Trophoblast cell (in vitro differentiated cells and primary cell): ENCODE measurements at regions not wholly inside any gene's neighbourhood (a gene's known extent, or its start where the extent isn't known, plus 50 kb on each side); places are given as distances from the start of the nearest gene placed in this dataset.
"Not testable (repeated sequence)": the region's sequence is repeated elsewhere in the genome, so short reads cannot be mapped to it uniquely, and the experiment has no call there.

ENCODE experiments used
- DNase-seq, 2 donors: peaks; one replicate each; pipeline ENCODE4 v3.0.0-alpha.2; 2016
- H2AFZ ChIP-seq: 2 replicates; pipeline ENCODE4 v1.6.1; 2013; ENCODE audit warnings: low read length, moderate library complexity, mild to moderate bottlenecking; ENCODE audit not compliant: insufficient read depth, poor library complexity
- H2AK5ac ChIP-seq: 2 replicates; pipeline ENCODE4 v1.6.1; 2013; ENCODE audit warnings: mild to moderate bottlenecking, low read length
- H2BK120ac ChIP-seq: 2 replicates; pipeline ENCODE4 v1.6.1; 2013; ENCODE audit warnings: low read length, mild to moderate bottlenecking, moderate library complexity; ENCODE audit not compliant: insufficient read depth, poor library complexity
- H2BK12ac ChIP-seq: 2 replicates; pipeline ENCODE4 v1.6.1; 2013; ENCODE audit warnings: mild to moderate bottlenecking, low read length, moderate library complexity
- H2BK5ac ChIP-seq: 2 replicates; pipeline ENCODE4 v1.6.1; 2013; ENCODE audit warnings: low read length, low read depth, moderate library complexity, mild to moderate bottlenecking; ENCODE audit not compliant: poor library complexity
- H3K14ac ChIP-seq: 2 replicates; pipeline ENCODE4 v1.6.1; 2013; ENCODE audit warnings: mild to moderate bottlenecking, low read length
- H3K18ac ChIP-seq: 2 replicates; pipeline ENCODE4 v1.6.1; 2013; ENCODE audit warnings: mild to moderate bottlenecking, low read length
- H3K23ac ChIP-seq: 2 replicates; pipeline ENCODE4 v1.6.1; 2013; ENCODE audit warnings: low read length
- H3K27ac ChIP-seq: 2 replicates; pipeline ENCODE4 v1.5.1; 2013; ENCODE audit warnings: low read depth, mild to moderate bottlenecking, inconsistent platforms, low read length, moderate library complexity
- H3K27me3 ChIP-seq: 2 replicates; pipeline ENCODE4 v1.6.1; 2013; ENCODE audit warnings: inconsistent platforms, mild to moderate bottlenecking, low read length, moderate library complexity; ENCODE audit not compliant: insufficient read depth
- H3K36me3 ChIP-seq, 2 experiments: 1 replicate in 1 of 2; 2 replicates in 1 of 2; pipeline ENCODE4 v1.6.1; 2013; ENCODE audit warnings: low read length in 2 of 2, mild to moderate bottlenecking in 2 of 2, moderate library complexity in 1 of 2; ENCODE audit not compliant: insufficient read depth in 2 of 2, control insufficient read depth in 1 of 2
- H3K4ac ChIP-seq: 2 replicates; pipeline ENCODE4 v1.6.1; 2013; ENCODE audit warnings: low read depth, mild to moderate bottlenecking, low read length, moderate library complexity
- H3K4me1 ChIP-seq, 2 experiments: 1 replicate in 1 of 2; 2 replicates in 1 of 2; pipeline ENCODE4 v1.6.1; 2013; ENCODE audit warnings: low read length in 2 of 2, mild to moderate bottlenecking in 2 of 2, moderate library complexity in 1 of 2; ENCODE audit not compliant: insufficient read depth in 2 of 2, control insufficient read depth in 1 of 2
- H3K4me2 ChIP-seq: 2 replicates; pipeline ENCODE4 v1.6.1; 2013; ENCODE audit warnings: inconsistent platforms, mild to moderate bottlenecking, low read length, moderate library complexity
- H3K4me3 ChIP-seq: 2 replicates; pipeline ENCODE4 v1.5.1; 2013; ENCODE audit warnings: mild to moderate bottlenecking, low read depth, low read length, inconsistent platforms
- H3K79me1 ChIP-seq: one replicate; pipeline ENCODE4 v1.6.1; 2013; ENCODE audit warnings: low read length
- H3K79me2 ChIP-seq: 2 replicates; pipeline ENCODE4 v1.6.1; 2013; ENCODE audit warnings: low read length, mild to moderate bottlenecking; ENCODE audit not compliant: control insufficient read depth, insufficient read depth, poor library complexity
- H3K9ac ChIP-seq: 2 replicates; pipeline ENCODE4 v1.6.1; 2013; ENCODE audit warnings: mild to moderate bottlenecking, low read length
- H3K9me3 ChIP-seq: 2 replicates; pipeline ENCODE4 v1.6.1; 2013; ENCODE audit warnings: low read depth, mild to moderate bottlenecking, control low read depth, inconsistent platforms, low read length; ENCODE audit not compliant: insufficient read depth
- H4K12ac ChIP-seq: 2 replicates; pipeline ENCODE4 v1.6.1; 2013; ENCODE audit warnings: low read depth, mild to moderate bottlenecking, low read length, moderate library complexity
- H4K8ac ChIP-seq: 2 replicates; pipeline ENCODE4 v1.6.1; 2013; ENCODE audit warnings: low read depth, mild to moderate bottlenecking, low read length, moderate library complexity
- H4K91ac ChIP-seq: one replicate; pipeline ENCODE4 v1.6.1; 2013; ENCODE audit warnings: low read depth, mild to moderate bottlenecking, low read length, moderate library complexity
- WGBS: extraction: QIAGEN DNeasy Blood & Tissue Kit; methylation state at CpG from one replicate; pipeline ENCODE4 v1.1.7; 2013; ENCODE audit warnings: missing lambda C conversion rate; ENCODE audit not compliant: insufficient read length, insufficient coverage; ENCODE audit errors: extremely low coverage; 5-methylcytosine and 5-hydroxymethylcytosine counted together

DNA sequence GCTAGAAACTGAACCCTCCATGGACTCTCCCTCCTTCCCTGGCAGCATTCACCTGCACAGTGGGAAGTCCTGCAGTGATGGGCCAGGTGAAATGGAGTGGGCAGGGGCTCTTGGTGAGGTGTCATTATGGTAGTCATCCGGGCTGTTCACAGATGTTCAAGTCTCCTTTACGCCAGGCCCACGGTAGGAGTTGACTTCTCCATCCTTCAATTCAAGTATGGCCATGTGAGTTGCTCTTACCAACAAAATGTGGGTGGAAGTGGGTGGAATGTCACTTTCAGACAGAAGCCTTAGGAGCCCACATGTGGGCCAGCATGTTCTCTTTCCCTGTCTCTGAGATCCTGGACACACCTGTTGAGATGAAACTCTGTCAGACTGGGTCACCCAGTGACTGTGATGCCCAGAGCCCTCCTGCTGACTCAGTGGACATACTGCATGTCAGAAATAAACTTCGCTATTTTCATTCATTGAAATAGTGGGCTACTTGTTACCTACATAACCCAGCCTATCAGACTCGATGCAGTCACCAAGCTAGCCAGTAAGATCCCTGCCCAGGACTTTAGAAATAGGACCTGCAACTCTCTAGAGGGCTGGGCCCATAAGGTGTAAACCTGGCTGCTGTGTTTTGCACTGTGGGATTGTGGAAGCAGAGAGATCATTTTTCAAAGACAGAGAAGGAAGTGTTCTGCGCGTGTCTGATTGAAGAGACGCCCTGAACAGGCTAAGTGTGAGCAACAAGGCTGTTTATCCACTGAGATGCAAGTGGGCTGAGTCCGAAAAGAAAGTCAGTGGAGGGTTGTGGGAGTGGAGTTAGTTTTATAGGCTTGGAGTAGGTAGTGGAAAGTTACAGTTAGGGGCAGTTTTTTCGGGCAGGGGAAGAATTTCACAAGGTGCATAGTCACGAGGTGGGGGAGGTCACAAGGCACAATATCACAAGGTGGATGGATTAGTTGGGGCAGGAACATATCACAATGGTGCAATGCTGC, 174.4 kb downstream of the TRIM43 start:
- H3K27me3 ChIP-seq, H3K27ac ChIP-seq, H3K4ac ChIP-seq, H3K23ac ChIP-seq, H3K9me3 ChIP-seq, H2AFZ ChIP-seq, DNase-seq, H3K4me2 ChIP-seq, H3K4me3 ChIP-seq, H3K79me1 ChIP-seq, H2AK5ac ChIP-seq, H3K9ac ChIP-seq, H4K8ac ChIP-seq, H2BK120ac ChIP-seq, H2BK5ac ChIP-seq, H3K18ac ChIP-seq, H3K4me1 ChIP-seq, H3K36me3 ChIP-seq, H4K91ac ChIP-seq, H4K12ac ChIP-seq, H3K79me2 ChIP-seq, H3K14ac ChIP-seq, H2BK12ac ChIP-seq: not testable (repeated sequence)
- WGBS = no CpG with 5 or more reads among the region's 11 CpGs

DNA sequence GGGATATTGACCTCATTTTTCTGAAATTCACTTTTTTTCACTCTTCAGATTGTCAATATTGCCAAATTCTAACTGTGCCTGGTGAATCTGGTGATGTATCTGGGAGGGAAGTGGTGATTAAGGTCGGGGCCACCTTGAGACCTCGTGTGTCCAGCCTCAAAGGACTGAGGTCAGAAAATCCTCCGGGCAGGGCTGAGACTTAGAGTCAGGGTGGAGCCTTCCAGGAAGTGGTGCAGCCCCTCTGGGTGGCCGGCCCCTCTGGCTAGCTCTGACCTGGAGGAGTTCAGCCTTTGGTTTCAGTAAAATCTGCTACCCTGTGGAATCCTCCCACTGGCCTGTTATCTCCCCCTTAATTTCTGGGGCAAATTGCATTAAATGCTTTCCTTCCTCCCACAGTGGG, 175.7 kb downstream of the TRIM43 start:
- H3K4me2 ChIP-seq, H2BK12ac ChIP-seq, DNase-seq, H2AFZ ChIP-seq, H2BK120ac ChIP-seq, H2AK5ac ChIP-seq, H3K4ac ChIP-seq, H4K8ac ChIP-seq, H3K14ac ChIP-seq, H3K9me3 ChIP-seq, H3K27ac ChIP-seq, H3K23ac ChIP-seq, H2BK5ac ChIP-seq, H3K27me3 ChIP-seq, H3K79me2 ChIP-seq, H4K12ac ChIP-seq, H3K36me3 ChIP-seq, H3K18ac ChIP-seq, H3K4me1 ChIP-seq, H3K9ac ChIP-seq, H3K79me1 ChIP-seq, H4K91ac ChIP-seq, H3K4me3 ChIP-seq: not testable (repeated sequence)
- WGBS = no CpG with 5 or more reads among the region's 4 CpGs

- no CpG with 5 or more reads among the region's 3 CpGs for WGBS
- not testable (repeated sequence) for H3K27me3 ChIP-seq, H2AFZ ChIP-seq, DNase-seq, H2BK5ac ChIP-seq, H3K4me3 ChIP-seq, H3K4ac ChIP-seq, H4K91ac ChIP-seq, H3K18ac ChIP-seq, H2BK120ac ChIP-seq, H2AK5ac ChIP-seq, H3K4me1 ChIP-seq, H3K79me1 ChIP-seq, H4K12ac ChIP-seq, H3K9ac ChIP-seq, H2BK12ac ChIP-seq, H3K27ac ChIP-seq, H3K4me2 ChIP-seq, H3K14ac ChIP-seq, H3K79me2 ChIP-seq, H3K9me3 ChIP-seq, H3K36me3 ChIP-seq, H4K8ac ChIP-seq, H3K23ac ChIP-seq
These were observed 176.1 kb downstream of the TRIM43 start for GRCh38 chr2:95767950-95768349.

DNA sequence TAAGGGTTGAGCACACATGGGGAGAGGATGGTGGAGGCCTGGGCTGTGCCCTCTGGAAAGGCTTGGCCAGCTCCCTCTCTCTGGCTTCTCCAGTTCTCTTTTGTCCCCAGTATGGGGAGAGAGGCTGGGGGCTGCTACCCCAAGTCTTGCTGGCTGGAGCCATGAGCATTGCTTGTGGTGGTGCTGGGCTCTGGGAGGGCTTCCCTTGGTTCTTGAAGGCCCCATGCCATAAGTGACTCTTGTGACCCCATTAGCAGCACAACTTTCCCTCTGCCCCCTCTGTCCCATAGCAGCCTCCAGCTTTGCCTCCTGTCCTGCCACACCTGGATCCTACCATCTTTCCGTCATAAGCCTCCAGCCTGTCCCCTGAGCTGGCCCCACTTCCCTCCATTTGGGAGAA, 177.5 kb downstream of the TRIM43 start:
- H3K36me3 ChIP-seq, H3K79me1 ChIP-seq, H3K4me2 ChIP-seq, H3K9ac ChIP-seq, H2BK12ac ChIP-seq, H2AK5ac ChIP-seq, H4K8ac ChIP-seq, H3K27me3 ChIP-seq, H2BK5ac ChIP-seq, H2AFZ ChIP-seq, H4K91ac ChIP-seq, H3K79me2 ChIP-seq, H3K4me1 ChIP-seq, H3K18ac ChIP-seq, H3K4ac ChIP-seq, H3K4me3 ChIP-seq, H2BK120ac ChIP-seq, H3K27ac ChIP-seq, H3K14ac ChIP-seq, H4K12ac ChIP-seq, H3K9me3 ChIP-seq, DNase-seq, H3K23ac ChIP-seq: not testable (repeated sequence)
- no CpG with 5 or more reads among the region's 1 CpG for WGBS
